SK-N-SH treated with all-trans-retinoic acid at 6 μM for 48 hours (cell line): ENCODE measurements at regions not wholly inside any gene's neighbourhood (a gene's known extent, or its start where the extent isn't known, plus 50 kb on each side); places are given as distances from the start of the nearest gene placed in this dataset.

Experiments used
- ATAC-seq: fragments of 200-7000 bp; cut with Tn5 transposase; 3 replicates; pipeline ENCODE4 v1.9.1; 2020; ENCODE audit warnings: mild to moderate bottlenecking, moderate library complexity
- ARNTL ChIP-seq: fragments of 450-650 bp; formaldehyde crosslinking; IDR thresholded peaks from 2 replicates; pipeline ENCODE4 v1.5.0; 2020; ENCODE audit warnings: low read depth, mild to moderate bottlenecking, moderate library complexity, borderline replicate concordance
- BACH2 ChIP-seq: fragments of 250-450 bp; sonication (Bioruptor Pico); IDR thresholded peaks from 2 replicates; pipeline ENCODE4 v1.9.0; 2021; ENCODE audit warnings: mild to moderate bottlenecking, borderline replicate concordance
- CSDC2 ChIP-seq: fragments of 250-450 bp; sonication (Bioruptor Pico); IDR thresholded peaks from 2 replicates; pipeline ENCODE4 v1.5.0; 2020; ENCODE audit warnings: mild to moderate bottlenecking, moderate library complexity
- ESRRG ChIP-seq: fragments of 250-450 bp; sonication (Bioruptor Pico); IDR thresholded peaks from 2 replicates; pipeline ENCODE4 v1.6.1; 2021; ENCODE audit warnings: mild to moderate bottlenecking
- GLIS3 ChIP-seq: fragments of 250-450 bp; sonication (Bioruptor Pico); IDR thresholded peaks from 2 replicates; pipeline ENCODE4 v1.5.0; 2020; ENCODE audit warnings: mild to moderate bottlenecking, moderate library complexity
- ISL1 ChIP-seq: fragments of 250-450 bp; sonication (Bioruptor Pico); IDR thresholded peaks from 2 replicates; pipeline ENCODE4 v2.1.2; 2022; ENCODE audit warnings: mild to moderate bottlenecking, moderate library complexity
- OSR1 ChIP-seq: fragments of 250-450 bp; sonication (Bioruptor Pico); IDR thresholded peaks from 2 replicates; pipeline ENCODE4 v1.8.0; 2022; ENCODE audit warnings: moderate library complexity, mild to moderate bottlenecking, inconsistent platforms
- PPARA ChIP-seq: fragments of 250-450 bp; sonication (Bioruptor Pico); IDR thresholded peaks from 2 replicates; pipeline ENCODE4 v1.5.0; 2020; ENCODE audit warnings: mild to moderate bottlenecking, borderline replicate concordance
- RARB ChIP-seq: fragments of 250-450 bp; sonication (Bioruptor Pico); IDR thresholded peaks from 2 replicates; pipeline ENCODE4 v1.8.0; 2021; ENCODE audit warnings: mild to moderate bottlenecking, moderate library complexity
- SNAI2 ChIP-seq: fragments of 250-450 bp; sonication (Bioruptor Pico); IDR thresholded peaks from 2 replicates; pipeline ENCODE4 v1.5.0; 2020; ENCODE audit warnings: mild to moderate bottlenecking, moderate library complexity
- TCF4 ChIP-seq: fragments of 250-450 bp; sonication (Bioruptor Pico); IDR thresholded peaks from 2 replicates; pipeline ENCODE4 v1.8.0; 2021; ENCODE audit warnings: mild to moderate bottlenecking, moderate library complexity, borderline replicate concordance
- TOX ChIP-seq: fragments of 250-450 bp; sonication (Bioruptor Pico); IDR thresholded peaks from 2 replicates; pipeline ENCODE4 v1.8.0; 2021; ENCODE audit warnings: mild to moderate bottlenecking, moderate library complexity, borderline replicate concordance
- ZC3H10 ChIP-seq: fragments of 250-450 bp; sonication (Bioruptor Pico); IDR thresholded peaks from 2 replicates; pipeline ENCODE4 v1.5.1; 2021; ENCODE audit warnings: mild to moderate bottlenecking, moderate library complexity
- ZFP3 ChIP-seq: fragments of 250-450 bp; sonication (Bioruptor Pico); IDR thresholded peaks from 2 replicates; pipeline ENCODE4 v1.5.0; 2020; ENCODE audit warnings: mild to moderate bottlenecking, moderate library complexity
- ZFP30 ChIP-seq: fragments of 450-650 bp; formaldehyde crosslinking; IDR thresholded peaks from 2 replicates; pipeline ENCODE4 v1.5.0; 2022; ENCODE audit warnings: mild to moderate bottlenecking, moderate library complexity
- ZNF565 ChIP-seq: fragments of 450-650 bp; formaldehyde crosslinking; conservative IDR thresholded peaks from 2 replicates; pipeline ENCODE4 v1.5.0; 2020; ENCODE audit warnings: low read depth, mild to moderate bottlenecking, moderate library complexity
- ZNF70 ChIP-seq: fragments of 450-650 bp; formaldehyde crosslinking; IDR thresholded peaks from 2 replicates; pipeline ENCODE4 v1.5.0; 2020; ENCODE audit warnings: mild to moderate bottlenecking, moderate library complexity
- ZNF8 ChIP-seq: fragments of 450-650 bp; formaldehyde crosslinking; IDR thresholded peaks from 2 replicates; pipeline ENCODE4 v1.5.0; 2020; ENCODE audit warnings: mild to moderate bottlenecking, moderate library complexity
- TF ChIP-seq, protein P1 (sequence below): fragments of 250-450 bp; sonication (Bioruptor Pico); IDR thresholded peaks from 2 replicates; pipeline ENCODE4 v1.5.0; 2020; ENCODE audit warnings: mild to moderate bottlenecking, moderate library complexity
- TF ChIP-seq, protein P2 (sequence below): fragments of 250-450 bp; sonication (Bioruptor Pico); IDR thresholded peaks from 2 replicates; pipeline ENCODE4 v1.8.0; 2020; ENCODE audit warnings: mild to moderate bottlenecking, moderate library complexity, borderline replicate concordance
- TF ChIP-seq, protein P3 (sequence below): fragments of 250-450 bp; sonication (Bioruptor Pico); IDR thresholded peaks from 2 replicates; pipeline ENCODE4 v1.8.0; 2021; ENCODE audit warnings: low read depth, mild to moderate bottlenecking, moderate library complexity, borderline replicate concordance
- TF ChIP-seq, protein P4 (sequence below): fragments of 250-450 bp; sonication (Bioruptor Pico); IDR thresholded peaks from 2 replicates; pipeline ENCODE4 v1.5.1; 2021; ENCODE audit warnings: mild to moderate bottlenecking, moderate library complexity
- TF ChIP-seq, protein P5 (sequence below): fragments of 250-450 bp; sonication (Bioruptor Pico); IDR thresholded peaks from 2 replicates; pipeline ENCODE4 v1.5.1; 2020; ENCODE audit warnings: low read depth, mild to moderate bottlenecking, moderate library complexity

DNA sequence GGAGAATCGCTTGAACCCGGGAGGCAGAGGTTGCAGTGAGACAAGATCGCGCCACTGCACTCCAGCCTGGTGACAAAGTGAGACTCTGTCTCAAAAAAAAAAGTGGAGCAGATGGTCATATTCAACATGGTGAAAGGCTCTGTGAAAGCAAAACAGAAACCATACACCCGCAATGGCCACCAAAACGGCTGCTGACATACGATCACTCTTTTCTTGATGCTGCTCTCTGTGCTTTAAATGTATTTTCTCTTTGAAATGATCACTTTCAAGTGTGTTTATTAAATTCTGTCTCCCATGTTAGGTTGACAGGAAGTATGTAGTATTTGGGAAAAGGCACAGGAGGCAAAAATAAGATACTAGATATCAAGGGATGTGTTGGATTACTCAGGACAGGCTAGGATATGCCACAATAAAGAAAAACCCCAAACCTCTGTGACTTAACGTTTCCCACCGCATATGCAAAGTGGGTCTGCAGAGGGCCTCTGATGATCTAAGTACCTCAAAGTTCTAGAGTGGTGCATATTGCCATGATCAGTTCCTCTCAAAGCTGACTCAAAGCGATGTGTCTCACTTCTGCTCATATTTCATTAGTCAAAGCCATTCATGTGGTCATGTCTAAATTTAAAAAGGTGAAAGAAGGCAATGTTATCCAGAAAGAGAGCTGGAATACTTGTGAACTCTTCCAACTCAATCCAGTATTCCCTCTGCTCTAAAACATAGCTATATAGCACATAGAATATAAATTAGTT lies 155.1 kb upstream of the SOX4 start:
- no peak for TF ChIP-seq BACH2 (CRISPR knock-in tag)
- no peak for TF ChIP-seq TOX (CRISPR knock-in tag)
- no peak for TF ChIP-seq ESRRG
- no peak for TF ChIP-seq ZFP3 (CRISPR knock-in tag)
- no peak for TF ChIP-seq CSDC2 (CRISPR knock-in tag)
- TF ChIP-seq, protein P1, sequence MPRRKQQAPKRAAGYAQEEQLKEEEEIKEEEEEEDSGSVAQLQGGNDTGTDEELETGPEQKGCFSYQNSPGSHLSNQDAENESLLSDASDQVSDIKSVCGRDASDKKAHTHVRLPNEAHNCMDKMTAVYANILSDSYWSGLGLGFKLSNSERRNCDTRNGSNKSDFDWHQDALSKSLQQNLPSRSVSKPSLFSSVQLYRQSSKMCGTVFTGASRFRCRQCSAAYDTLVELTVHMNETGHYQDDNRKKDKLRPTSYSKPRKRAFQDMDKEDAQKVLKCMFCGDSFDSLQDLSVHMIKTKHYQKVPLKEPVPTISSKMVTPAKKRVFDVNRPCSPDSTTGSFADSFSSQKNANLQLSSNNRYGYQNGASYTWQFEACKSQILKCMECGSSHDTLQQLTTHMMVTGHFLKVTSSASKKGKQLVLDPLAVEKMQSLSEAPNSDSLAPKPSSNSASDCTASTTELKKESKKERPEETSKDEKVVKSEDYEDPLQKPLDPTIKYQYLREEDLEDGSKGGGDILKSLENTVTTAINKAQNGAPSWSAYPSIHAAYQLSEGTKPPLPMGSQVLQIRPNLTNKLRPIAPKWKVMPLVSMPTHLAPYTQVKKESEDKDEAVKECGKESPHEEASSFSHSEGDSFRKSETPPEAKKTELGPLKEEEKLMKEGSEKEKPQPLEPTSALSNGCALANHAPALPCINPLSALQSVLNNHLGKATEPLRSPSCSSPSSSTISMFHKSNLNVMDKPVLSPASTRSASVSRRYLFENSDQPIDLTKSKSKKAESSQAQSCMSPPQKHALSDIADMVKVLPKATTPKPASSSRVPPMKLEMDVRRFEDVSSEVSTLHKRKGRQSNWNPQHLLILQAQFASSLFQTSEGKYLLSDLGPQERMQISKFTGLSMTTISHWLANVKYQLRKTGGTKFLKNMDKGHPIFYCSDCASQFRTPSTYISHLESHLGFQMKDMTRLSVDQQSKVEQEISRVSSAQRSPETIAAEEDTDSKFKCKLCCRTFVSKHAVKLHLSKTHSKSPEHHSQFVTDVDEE (CRISPR knock-in tag): no peak
- TF ChIP-seq OSR1: no peak
- no peak for TF ChIP-seq ZNF70 (CRISPR knock-in tag)
- no peak for TF ChIP-seq SNAI2 (CRISPR knock-in tag)
- no peak for TF ChIP-seq ARNTL (CRISPR knock-in tag)
- TF ChIP-seq, protein P2, sequence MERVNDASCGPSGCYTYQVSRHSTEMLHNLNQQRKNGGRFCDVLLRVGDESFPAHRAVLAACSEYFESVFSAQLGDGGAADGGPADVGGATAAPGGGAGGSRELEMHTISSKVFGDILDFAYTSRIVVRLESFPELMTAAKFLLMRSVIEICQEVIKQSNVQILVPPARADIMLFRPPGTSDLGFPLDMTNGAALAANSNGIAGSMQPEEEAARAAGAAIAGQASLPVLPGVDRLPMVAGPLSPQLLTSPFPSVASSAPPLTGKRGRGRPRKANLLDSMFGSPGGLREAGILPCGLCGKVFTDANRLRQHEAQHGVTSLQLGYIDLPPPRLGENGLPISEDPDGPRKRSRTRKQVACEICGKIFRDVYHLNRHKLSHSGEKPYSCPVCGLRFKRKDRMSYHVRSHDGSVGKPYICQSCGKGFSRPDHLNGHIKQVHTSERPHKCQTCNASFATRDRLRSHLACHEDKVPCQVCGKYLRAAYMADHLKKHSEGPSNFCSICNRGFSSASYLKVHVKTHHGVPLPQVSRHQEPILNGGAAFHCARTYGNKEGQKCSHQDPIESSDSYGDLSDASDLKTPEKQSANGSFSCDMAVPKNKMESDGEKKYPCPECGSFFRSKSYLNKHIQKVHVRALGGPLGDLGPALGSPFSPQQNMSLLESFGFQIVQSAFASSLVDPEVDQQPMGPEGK (CRISPR knock-in tag): no peak
- no peak for TF ChIP-seq ZC3H10 (CRISPR knock-in tag)
- TF ChIP-seq ISL1 (CRISPR knock-in tag): no peak
- TF ChIP-seq, protein P3, sequence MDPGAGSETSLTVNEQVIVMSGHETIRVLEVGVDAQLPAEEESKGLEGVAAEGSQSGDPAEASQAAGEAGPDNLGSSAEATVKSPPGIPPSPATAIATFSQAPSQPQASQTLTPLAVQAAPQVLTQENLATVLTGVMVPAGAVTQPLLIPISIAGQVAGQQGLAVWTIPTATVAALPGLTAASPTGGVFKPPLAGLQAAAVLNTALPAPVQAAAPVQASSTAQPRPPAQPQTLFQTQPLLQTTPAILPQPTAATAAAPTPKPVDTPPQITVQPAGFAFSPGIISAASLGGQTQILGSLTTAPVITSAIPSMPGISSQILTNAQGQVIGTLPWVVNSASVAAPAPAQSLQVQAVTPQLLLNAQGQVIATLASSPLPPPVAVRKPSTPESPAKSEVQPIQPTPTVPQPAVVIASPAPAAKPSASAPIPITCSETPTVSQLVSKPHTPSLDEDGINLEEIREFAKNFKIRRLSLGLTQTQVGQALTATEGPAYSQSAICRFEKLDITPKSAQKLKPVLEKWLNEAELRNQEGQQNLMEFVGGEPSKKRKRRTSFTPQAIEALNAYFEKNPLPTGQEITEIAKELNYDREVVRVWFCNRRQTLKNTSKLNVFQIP (CRISPR knock-in tag): no peak
- TF ChIP-seq ZFP30: no peak
- TF ChIP-seq, protein P4, sequence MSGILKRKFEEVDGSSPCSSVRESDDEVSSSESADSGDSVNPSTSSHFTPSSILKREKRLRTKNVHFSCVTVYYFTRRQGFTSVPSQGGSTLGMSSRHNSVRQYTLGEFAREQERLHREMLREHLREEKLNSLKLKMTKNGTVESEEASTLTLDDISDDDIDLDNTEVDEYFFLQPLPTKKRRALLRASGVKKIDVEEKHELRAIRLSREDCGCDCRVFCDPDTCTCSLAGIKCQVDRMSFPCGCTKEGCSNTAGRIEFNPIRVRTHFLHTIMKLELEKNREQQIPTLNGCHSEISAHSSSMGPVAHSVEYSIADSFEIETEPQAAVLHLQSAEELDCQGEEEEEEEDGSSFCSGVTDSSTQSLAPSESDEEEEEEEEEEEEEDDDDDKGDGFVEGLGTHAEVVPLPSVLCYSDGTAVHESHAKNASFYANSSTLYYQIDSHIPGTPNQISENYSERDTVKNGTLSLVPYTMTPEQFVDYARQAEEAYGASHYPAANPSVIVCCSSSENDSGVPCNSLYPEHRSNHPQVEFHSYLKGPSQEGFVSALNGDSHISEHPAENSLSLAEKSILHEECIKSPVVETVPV (CRISPR knock-in tag): no peak
- TF ChIP-seq, all 23 proteins: peak for 0
- ATAC-seq: no peak

DNA sequence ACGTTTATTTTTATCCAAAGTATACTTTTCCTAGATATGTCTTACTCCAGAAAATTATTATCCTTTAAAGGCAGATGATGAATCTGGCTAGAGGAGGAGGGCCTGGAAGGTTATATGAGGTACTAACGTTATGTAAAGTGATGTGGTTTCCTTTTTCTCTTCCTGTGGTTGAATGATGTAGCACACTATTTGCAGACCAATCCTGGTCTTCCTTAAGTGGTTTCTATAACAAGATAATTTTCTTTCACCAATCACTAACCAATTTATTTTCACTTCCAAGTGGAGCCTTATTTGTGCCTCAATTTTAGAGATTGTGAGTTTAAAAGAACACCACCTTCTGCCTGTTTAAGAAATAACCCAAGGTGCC lies 154.6 kb upstream of the SOX4 start:
- ATAC-seq: no peak
- TF ChIP-seq, protein P1 (CRISPR knock-in tag): no peak
- TF ChIP-seq OSR1 (no peak), ISL1 (CRISPR knock-in tag) (no peak), SNAI2 (CRISPR knock-in tag) (no peak), RARB (CRISPR knock-in tag) (no peak), PPARA (CRISPR knock-in tag) (no peak), ZNF565 (CRISPR knock-in tag) (no peak), GLIS3 (CRISPR knock-in tag) (no peak), TCF4 (no peak), ZFP30 (no peak), BACH2 (CRISPR knock-in tag) (no peak), TOX (CRISPR knock-in tag) (no peak), ZFP3 (CRISPR knock-in tag) (no peak), ZNF8 (CRISPR knock-in tag) (no peak)
- TF ChIP-seq, protein P2 (CRISPR knock-in tag): no peak
- TF ChIP-seq, protein P5, sequence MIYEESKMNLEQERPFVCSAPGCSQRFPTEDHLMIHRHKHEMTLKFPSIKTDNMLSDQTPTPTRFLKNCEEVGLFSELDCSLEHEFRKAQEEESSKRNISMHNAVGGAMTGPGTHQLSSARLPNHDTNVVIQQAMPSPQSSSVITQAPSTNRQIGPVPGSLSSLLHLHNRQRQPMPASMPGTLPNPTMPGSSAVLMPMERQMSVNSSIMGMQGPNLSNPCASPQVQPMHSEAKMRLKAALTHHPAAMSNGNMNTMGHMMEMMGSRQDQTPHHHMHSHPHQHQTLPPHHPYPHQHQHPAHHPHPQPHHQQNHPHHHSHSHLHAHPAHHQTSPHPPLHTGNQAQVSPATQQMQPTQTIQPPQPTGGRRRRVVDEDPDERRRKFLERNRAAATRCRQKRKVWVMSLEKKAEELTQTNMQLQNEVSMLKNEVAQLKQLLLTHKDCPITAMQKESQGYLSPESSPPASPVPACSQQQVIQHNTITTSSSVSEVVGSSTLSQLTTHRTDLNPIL (CRISPR knock-in tag): no peak
